Peyer's patch (tissue), 4 donors: ENCODE measurements at regions not wholly inside any gene's neighbourhood (a gene's known extent, or its start where the extent isn't known, plus 50 kb on each side); places are given as distances from the start of the nearest gene placed in this dataset.
"Not testable (repeated sequence)": the region's sequence is repeated elsewhere in the genome, so short reads cannot be mapped to it uniquely, and the experiment has no call there.

Source experiments
- CTCF ChIP-seq, 6 experiments: fragments of 450-650 bp in 4 of 6; fragments of 200-600 bp in 2 of 6; sonication (generic) in 1 of 6; IDR thresholded peaks; one replicate each; pipeline ENCODE4 v1.5.1; 2017 to 2019; ENCODE audit warnings: antibody characterized with exemption in 6 of 6, mild to moderate bottlenecking in 3 of 6, moderate library complexity in 1 of 6
- POLR2A ChIP-seq, 2 donors: fragments of 450-650 bp; IDR thresholded peaks; one replicate each; pipeline ENCODE4 v1.5.1; 2017; ENCODE audit warnings: antibody characterized with exemption in 2 of 2, mild to moderate bottlenecking in 2 of 2, moderate library complexity in 2 of 2

- not testable (repeated sequence) for TF ChIP-seq CTCF, POLR2A (IDR thresholded peaks at IDR 0.05)
Observed at GRCh38 chr5:92654601-92655000, 926.4 kb downstream of the NR2F1-AS1 start.
